RWPE2 (cell line): ENCODE measurements at regions not wholly inside any gene's neighbourhood (a gene's known extent, or its start where the extent isn't known, plus 50 kb on each side); places are given as distances from the start of the nearest gene placed in this dataset.

Experiments used
- ATAC-seq: fragments of 200-7000 bp; cut with Tn5 transposase; 3 replicates; pipeline ENCODE4 v1.9.1; 2021; ENCODE audit warnings: low read depth
- DNase-seq: peaks from one replicate; pipeline ENCODE4 v3.0.0-alpha.2; 2020; ENCODE audit warnings: low spot score
- H3K27ac ChIP-seq: fragments of 450-650 bp; 2 replicates; pipeline ENCODE4 v1.5.1; 2017; ENCODE audit warnings: mild to moderate bottlenecking; ENCODE audit not compliant: poor library complexity, severe bottlenecking
- H3K27me3 ChIP-seq: fragments of 250-450 bp; sonication (Bioruptor Pico); 2 replicates; pipeline ENCODE4 v1.5.1; 2021; ENCODE audit warnings: mild to moderate bottlenecking, moderate library complexity; ENCODE audit not compliant: insufficient read depth, poor library complexity, severe bottlenecking
- H3K36me3 ChIP-seq: fragments of 250-450 bp; sonication (Bioruptor Pico); 2 replicates; pipeline ENCODE4 v1.5.1; 2020; ENCODE audit warnings: low read depth, mild to moderate bottlenecking, moderate library complexity
- H3K4me1 ChIP-seq: fragments of 250-450 bp; sonication (Bioruptor Pico); 2 replicates; pipeline ENCODE4 v1.5.1; 2021; ENCODE audit warnings: mild to moderate bottlenecking, moderate library complexity; ENCODE audit not compliant: insufficient read depth, poor library complexity, severe bottlenecking
- H3K4me3 ChIP-seq: fragments of 250-450 bp; sonication (Bioruptor Pico); 2 replicates; pipeline ENCODE4 v1.5.1; 2021; ENCODE audit warnings: mild to moderate bottlenecking, moderate library complexity; ENCODE audit not compliant: severe bottlenecking
- H3K9me3 ChIP-seq: fragments of 250-450 bp; sonication (Bioruptor Pico); 2 replicates; pipeline ENCODE4 v1.5.1; 2021; ENCODE audit warnings: mild to moderate bottlenecking, moderate library complexity; ENCODE audit not compliant: severe bottlenecking
- CTCF ChIP-seq: fragments of 450-650 bp; IDR thresholded peaks from one replicate; pipeline ENCODE4 v1.5.1; 2017; ENCODE audit warnings: mild to moderate bottlenecking, moderate library complexity; ENCODE audit not compliant: poor library complexity, severe bottlenecking

GRCh38 chr11:38543986-38544385 is 1946.0 kb upstream of the RAG2 start:
- H3K4me1 ChIP-seq = peaks cover 23% of the 10 kb centered on the region
- no peak for TF ChIP-seq CTCF
- H3K36me3 ChIP-seq = no peaks in the 10 kb centered on the region
- DNase-seq = no peak
- no peak for ATAC-seq
- no peaks in the 10 kb centered on the region for H3K27me3 ChIP-seq
- peak overlapping the region; percentile 0 for H3K27ac ChIP-seq
- H3K9me3 ChIP-seq = no peaks in the 10 kb centered on the region
- H3K4me3 ChIP-seq = no peak overlapping the region

GRCh38 chr11:38543311-38543710 is 1945.3 kb upstream of the RAG2 start:
- Histone ChIP-seq H3K36me3 (no peaks in the 10 kb centered on the region), H3K9me3 (no peaks in the 10 kb centered on the region), H3K27ac (peak overlapping the region; percentile 0), H3K4me1 (peaks cover 20% of the 10 kb centered on the region), H3K4me3 (no peak overlapping the region), H3K27me3 (no peaks in the 10 kb centered on the region)
- no peak for DNase-seq
- no peak for TF ChIP-seq CTCF
- ATAC-seq = peak; percentile 81

GRCh38 chr11:38538866-38539680 is 1941.0 kb upstream of the RAG2 start:
- no peak for DNase-seq
- Histone ChIP-seq H3K27ac (no peak overlapping the region), H3K9me3 (no peaks in the 10 kb centered on the region), H3K27me3 (no peaks in the 10 kb centered on the region), H3K4me1 (peaks cover 6% of the 10 kb centered on the region), H3K4me3 (no peak overlapping the region), H3K36me3 (no peaks in the 10 kb centered on the region)
- TF ChIP-seq CTCF = no peak
- ATAC-seq = no peak

GRCh38 chr11:38530226-38530625 is 1932.2 kb upstream of the RAG2 start:
- DNase-seq (no peak), ATAC-seq (no peak)
- no peaks in the 10 kb centered on the region for H3K27me3 ChIP-seq
- H3K9me3 ChIP-seq = no peaks in the 10 kb centered on the region
- H3K4me1 ChIP-seq = no peaks in the 10 kb centered on the region
- H3K4me3 ChIP-seq = no peak overlapping the region
- no peaks in the 10 kb centered on the region for H3K36me3 ChIP-seq
- H3K27ac ChIP-seq = no peak overlapping the region
- TF ChIP-seq CTCF = no peak

GRCh38 chr11:38524945-38525344 is 1926.9 kb upstream of the RAG2 start:
- no peak for TF ChIP-seq CTCF
- no peak overlapping the region for H3K27ac ChIP-seq
- no peaks in the 10 kb centered on the region for H3K27me3 ChIP-seq
- ATAC-seq = no peak
- no peak for DNase-seq
- no peaks in the 10 kb centered on the region for H3K36me3 ChIP-seq
- no peaks in the 10 kb centered on the region for H3K9me3 ChIP-seq
- no peaks in the 10 kb centered on the region for H3K4me1 ChIP-seq
- no peak overlapping the region for H3K4me3 ChIP-seq
